ENCODE measurements at regions not wholly inside any gene's neighbourhood (a gene's known extent, or its start where the extent isn't known, plus 50 kb on each side); places are given as distances from the start of the nearest gene placed in this dataset.

DNA sequence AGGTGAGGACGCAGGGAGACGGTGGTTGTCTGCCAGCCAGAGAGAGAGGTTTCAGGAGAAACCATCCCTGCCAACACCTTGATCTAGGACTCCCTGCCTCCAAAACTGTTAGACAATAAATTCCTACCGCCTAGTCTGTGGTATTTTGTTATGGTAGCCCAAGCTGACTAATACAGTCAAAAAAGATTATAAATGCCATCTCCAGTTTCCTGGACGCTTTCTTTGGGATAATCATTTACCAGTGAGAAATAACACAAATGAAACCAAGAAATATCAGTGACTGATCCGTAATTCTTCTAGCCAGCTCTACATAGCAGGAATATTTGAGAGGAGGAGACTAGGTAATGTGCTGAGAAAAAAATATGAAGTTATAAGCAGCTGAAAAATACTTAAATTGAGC lies 707.8 kb upstream of the LMCD1 start:
- in situ Hi-C loops (cut with HindIII; ENCODE audit: low sequenced_read_pairs), result no loop called here

DNA sequence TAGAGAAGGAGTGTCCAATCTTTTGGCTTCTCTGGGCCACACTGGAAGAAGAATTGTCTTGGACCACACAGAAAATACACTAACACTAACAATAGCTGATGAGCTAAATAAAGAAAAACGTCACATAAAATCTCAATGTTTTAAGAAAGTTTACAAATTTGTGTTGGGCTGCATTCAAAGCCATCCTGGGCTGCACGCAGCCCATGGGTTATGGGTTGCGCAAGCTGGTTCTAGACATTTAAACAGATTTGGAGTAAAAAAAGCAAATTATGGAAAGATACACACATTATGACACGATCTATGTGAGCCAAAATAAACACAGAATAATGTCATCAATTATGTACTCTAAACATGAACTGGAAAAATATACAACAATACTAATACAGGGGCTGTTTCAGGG lies 703.3 kb upstream of the LMCD1 start:
- in situ Hi-C loops (cut with HindIII; ENCODE audit: low sequenced_read_pairs), result no loop called here
- no peak for DNase-seq (ENCODE audit: low spot score)

More for the DNA sequence above, 707.8 kb upstream of the LMCD1 start:
- DNase-seq (ENCODE audit: low spot score), result no peak

DNA sequence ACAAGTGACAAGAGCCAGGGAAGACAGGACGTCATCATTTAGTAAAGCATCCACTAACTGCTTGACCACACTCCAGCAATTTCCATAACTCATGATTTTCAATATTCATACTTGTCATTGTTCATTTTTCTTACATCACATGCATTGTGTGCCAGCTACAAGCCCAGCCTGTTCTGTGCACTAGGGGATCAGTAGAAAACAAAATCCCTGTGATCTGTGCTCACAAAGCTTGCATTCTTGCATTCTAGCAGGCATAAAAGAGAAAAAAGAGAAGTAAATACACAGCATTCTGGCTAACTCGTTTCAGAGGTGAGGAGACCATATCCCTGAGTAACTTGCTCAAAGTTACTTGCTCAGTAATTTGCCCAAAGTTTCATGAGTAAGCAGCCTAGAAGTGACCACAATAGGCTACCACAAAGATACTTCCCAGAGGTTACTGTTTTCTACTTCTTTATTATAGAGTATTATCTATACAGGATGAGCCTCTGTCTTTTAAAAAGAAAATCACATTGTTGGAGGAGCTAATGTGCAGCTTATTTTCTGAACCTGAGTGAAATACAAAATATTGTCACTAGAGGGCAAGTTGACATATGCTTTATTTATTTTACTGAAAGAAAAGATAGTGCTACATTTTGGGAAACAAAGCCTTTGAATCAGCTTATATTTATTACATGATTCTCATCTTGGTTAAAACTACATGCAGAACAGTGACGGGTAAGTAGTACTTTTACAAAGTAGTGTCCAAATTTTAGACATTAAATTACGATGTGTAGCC lies 701.4 kb upstream of the LMCD1 start:
- in situ Hi-C loops (cut with HindIII; ENCODE audit: low sequenced_read_pairs), result no loop called here
- DNase-seq (ENCODE audit: low spot score), result peak; percentile 8

DNA sequence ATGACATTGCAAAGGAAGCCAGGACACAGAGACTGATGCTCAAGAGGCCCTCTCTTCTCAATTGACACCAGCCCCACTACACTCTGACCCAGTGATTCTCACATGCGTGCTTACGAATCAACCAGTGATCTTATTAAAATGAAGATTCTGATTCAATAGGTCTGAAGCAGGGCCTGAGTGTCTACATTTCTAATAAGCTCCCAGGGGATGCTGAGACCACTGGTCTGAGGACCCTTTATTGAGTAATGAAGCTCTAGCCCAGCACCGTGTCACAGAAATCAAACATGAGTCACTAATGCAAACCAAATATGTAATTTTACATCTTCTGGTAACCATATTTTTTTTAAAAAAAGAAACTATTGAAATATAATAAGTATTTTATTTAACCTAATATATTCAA lies 689.1 kb upstream of the LMCD1 start:
- in situ Hi-C loops (cut with HindIII; ENCODE audit: low sequenced_read_pairs), result no loop called here

DNA sequence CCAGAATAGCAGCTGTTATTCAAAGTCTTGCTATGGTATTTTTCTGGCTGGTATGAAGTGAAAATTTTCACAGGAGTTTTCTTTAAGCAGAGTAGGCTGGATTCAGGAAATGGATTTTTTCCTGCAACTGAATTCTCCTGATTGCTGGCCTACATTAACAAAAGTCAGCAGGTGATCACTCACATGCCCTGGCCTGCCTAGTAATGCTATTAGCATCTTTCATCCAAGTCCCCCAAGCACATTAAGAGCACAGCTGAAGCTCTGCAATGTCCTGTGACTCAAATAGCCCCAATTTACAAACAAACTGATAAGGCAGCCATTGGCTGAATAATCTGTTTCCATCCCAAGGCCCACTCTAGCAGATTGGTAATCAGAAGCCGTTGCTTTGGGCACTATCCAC lies 688.3 kb upstream of the LMCD1 start:
- in situ Hi-C loops (cut with HindIII; ENCODE audit: low sequenced_read_pairs), result no loop called here
- peak; percentile 13 for DNase-seq (ENCODE audit: low spot score)

More for the DNA sequence above, 689.1 kb upstream of the LMCD1 start:
- no peak for DNase-seq (ENCODE audit: low spot score)

DNA sequence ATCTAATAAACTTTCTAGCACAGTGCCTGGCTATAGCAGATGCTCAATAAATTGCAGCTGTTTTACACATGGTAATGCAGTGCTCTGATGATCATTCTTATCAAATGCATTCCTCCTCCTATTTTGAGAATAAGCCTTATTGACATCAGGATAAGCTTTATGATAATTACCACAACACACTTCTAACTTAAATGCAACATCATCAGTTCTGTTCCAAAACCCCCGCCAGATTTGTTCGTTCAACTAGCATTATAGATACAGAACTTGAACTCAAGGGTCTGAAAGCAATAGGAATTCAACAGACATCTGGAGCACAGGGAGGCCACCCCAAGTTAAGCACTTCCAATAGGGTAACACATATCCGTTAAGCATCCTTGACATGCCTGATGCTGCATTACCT lies 684.4 kb upstream of the LMCD1 start:
- no peak for DNase-seq (ENCODE audit: low spot score)
- in situ Hi-C loops (cut with HindIII; ENCODE audit: low sequenced_read_pairs), result no loop called here

DNA sequence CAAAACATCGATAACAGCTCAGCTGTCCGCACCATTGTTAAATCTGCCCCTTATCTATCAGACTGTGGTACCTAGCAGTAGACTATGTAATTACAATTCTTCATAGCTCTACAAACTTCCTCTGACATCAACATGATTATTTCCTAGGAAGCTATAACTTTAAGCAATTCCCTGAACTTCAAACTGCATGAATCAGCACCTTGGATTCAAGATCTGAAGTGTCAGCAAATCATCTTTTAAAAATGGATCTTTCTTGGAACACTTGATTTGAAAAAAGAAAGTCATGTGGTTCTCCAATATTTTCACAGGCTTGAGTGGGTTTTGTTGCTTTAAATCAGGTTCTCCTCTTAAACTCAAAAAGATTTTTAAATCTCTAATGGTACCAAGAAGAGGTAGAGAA lies 680.7 kb upstream of the LMCD1 start:
- no peak for DNase-seq (ENCODE audit: low spot score)
- in situ Hi-C loops (cut with HindIII; ENCODE audit: low sequenced_read_pairs), result no loop called here

DNA sequence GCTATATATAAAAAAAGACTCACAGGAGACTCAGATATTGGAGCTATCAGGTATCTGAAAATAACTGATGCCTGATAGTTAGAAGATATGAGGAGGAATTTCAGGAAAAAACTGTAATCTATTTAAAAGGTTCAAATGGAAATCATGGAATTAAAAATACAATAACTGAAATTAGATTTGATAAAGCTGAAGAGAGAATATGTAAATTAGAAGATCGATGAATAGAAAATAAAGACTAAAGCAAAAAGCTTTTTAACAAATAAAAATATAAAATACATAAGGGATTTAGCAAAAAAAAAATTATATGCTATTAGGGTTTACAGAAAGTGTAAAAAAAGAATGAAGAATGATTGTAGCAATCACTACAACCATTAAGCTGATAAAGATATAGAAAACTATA lies 679.8 kb upstream of the LMCD1 start:
- DNase-seq (ENCODE audit: low spot score), result no peak
- in situ Hi-C loops (cut with HindIII; ENCODE audit: low sequenced_read_pairs), result no loop called here

DNA sequence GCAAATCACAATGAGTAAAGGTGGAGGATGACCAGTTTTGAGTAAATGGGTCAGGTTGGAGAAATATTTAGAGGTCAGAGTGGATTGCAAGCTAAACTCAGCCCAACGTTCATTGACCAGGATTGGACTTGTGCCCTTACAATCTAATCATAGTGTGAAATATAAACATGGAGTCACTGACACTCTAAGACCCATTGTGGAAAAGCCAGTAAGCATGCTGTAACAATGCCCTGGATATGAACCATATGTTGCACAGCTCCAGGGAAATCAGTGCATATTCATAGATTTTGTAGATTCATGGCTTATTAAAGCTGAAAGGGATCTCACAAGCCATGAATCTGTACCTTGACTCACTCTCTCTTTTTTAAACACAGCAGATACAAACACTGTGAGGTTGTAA lies 660.2 kb upstream of the LMCD1 start:
- in situ Hi-C loops (cut with HindIII; ENCODE audit: low sequenced_read_pairs), result no loop called here

DNA sequence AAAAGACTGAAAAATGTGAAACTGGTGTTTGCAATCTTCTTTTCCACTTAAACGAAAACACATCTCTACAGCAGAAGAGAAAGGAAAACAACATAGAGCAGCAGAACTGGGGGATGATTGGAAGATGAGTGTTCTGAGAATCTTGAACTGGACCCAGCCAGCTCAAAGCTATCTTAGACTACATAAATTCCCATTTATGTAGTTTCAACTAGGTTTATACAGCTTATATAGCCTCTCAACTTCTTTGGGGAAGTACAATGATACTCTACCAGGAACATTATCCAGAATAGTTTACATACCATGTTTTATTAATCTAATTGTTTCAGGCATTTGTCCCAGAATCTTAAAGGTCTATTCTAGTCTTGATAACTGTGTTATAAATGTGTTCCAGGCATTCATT lies 658.2 kb upstream of the LMCD1 start:
- DNase-seq (ENCODE audit: low spot score), result no peak
- in situ Hi-C loops (cut with HindIII; ENCODE audit: low sequenced_read_pairs), result no loop called here

More for the DNA sequence above, 660.2 kb upstream of the LMCD1 start:
- DNase-seq (ENCODE audit: low spot score), result no peak

DNA sequence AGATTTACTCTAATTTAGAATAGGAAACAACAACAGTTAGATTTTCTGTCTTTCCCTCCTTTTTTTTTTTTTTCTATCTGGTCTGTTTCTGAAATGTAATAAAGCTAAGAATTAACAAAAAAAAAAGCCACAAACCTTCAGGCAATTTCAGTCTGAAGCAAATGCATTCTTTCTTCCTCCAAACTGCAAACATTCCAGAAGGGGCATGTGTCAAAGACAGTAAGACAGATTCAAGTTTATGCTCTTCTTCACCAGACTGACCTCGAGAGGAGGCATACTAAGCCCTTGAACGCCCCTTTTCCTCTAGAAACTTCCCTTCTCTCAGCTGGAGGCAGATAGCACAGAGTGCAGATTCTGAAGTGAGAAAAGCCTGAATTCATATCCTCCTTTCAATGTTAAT lies 654.6 kb upstream of the LMCD1 start:
- in situ Hi-C loops (cut with HindIII; ENCODE audit: low sequenced_read_pairs), result no loop called here
- no peak for DNase-seq (ENCODE audit: low spot score)

DNA sequence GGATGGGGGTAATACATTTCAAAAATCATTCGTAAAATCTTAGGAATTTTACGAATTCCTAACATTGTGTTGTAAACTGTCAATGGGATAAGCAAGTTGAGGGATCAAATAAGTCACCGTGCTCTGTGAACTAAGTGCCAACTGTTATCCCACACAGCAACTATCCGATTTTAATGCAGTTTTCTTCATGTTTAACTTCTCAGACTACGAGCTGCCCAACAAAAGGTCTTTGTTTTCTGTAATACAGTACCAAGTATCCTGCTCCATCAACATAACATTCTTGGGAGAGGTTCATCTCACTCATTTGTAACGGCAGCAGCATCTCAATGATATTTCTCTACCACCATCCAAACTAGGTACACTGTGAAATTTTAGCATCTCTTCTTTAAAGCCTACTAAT lies 654.1 kb upstream of the LMCD1 start:
- DNase-seq (ENCODE audit: low spot score), result no peak
- in situ Hi-C loops (cut with HindIII; ENCODE audit: low sequenced_read_pairs), result no loop called here

DNA sequence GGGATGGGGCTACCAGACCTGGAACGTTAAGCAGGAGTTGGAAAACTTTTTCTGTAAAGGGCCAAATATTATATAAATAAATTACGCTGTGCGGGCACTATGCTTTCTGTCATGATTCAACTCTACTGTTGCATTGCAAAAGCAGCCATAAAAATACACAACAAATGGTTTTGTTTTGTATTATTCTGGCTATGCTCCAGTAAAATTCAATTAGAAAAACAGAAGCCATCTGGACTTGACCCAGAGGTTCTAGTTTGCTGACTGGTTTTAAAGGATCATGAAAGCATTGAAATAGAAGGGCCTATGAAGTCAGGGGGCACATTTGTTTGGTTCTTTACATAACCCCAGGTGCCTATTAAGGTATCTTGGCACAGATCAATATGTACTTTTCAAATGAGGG lies 647.4 kb upstream of the LMCD1 start:
- in situ Hi-C loops (cut with HindIII; ENCODE audit: low sequenced_read_pairs), result no loop called here
- DNase-seq (ENCODE audit: low spot score), result no peak

DNA sequence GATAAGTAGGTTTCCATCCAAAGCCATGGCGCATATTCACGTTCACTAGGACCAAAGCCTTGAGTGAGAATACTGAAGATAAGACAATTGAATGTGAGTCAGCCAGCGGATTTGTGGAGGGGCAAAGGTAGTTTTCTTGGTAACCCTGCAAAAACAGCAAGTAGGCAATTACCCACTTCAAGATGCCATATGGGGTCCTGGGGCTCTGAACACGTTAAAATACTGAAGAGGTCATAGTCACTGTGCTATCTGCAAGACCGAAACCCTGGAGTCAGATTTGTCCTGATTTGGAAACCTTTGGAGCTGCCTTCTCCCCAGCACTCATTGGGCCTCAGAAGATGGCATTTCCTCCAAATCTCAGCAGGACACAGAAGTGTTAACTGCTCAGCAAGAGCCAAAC lies 646.9 kb upstream of the LMCD1 start:
- in situ Hi-C loops (cut with HindIII; ENCODE audit: low sequenced_read_pairs), result no loop called here
- no peak for DNase-seq (ENCODE audit: low spot score)

DNA sequence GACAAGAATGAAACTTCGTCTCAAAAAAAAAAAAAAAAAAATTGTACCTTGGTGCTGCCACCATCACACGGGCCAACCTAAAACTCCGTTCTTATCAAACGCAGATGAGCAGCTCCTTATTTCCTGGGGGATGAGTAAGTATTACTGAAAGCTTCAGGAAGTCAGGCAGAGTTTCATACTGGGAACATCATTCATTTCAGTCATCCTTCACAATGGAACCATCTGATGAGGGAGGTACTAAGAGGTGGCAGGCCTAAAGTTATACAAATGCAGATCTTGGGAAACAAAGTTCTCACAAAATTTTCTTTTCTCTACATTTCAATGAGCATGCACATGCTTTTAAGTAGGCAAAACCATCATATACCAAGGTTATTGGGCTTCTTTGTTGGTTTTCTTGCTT lies 636.0 kb upstream of the LMCD1 start:
- in situ Hi-C loops (cut with HindIII; ENCODE audit: low sequenced_read_pairs), result no loop called here
- no peak for DNase-seq (ENCODE audit: low spot score)

DNA sequence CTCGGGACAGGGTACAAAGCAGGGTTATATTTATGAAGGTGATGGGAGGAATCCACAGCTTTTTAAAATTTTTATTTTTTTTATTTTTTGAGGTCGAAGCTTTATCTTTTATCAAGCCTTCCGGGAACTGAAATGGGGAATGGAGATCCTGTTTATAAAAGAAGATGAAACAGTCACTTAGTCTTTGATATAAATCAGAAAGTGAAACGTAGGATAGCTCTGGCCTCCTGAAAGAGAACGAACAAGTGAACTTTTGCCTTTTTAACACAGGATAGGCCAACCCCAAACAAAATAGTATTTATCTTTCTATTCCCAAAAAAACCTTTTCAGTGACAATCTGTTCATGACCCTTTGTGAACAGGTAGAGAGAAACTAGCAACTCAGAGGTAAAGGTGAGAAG lies 634.0 kb upstream of the LMCD1 start:
- no peak for DNase-seq (ENCODE audit: low spot score)
- in situ Hi-C loops (cut with HindIII; ENCODE audit: low sequenced_read_pairs), result no loop called here

DNA sequence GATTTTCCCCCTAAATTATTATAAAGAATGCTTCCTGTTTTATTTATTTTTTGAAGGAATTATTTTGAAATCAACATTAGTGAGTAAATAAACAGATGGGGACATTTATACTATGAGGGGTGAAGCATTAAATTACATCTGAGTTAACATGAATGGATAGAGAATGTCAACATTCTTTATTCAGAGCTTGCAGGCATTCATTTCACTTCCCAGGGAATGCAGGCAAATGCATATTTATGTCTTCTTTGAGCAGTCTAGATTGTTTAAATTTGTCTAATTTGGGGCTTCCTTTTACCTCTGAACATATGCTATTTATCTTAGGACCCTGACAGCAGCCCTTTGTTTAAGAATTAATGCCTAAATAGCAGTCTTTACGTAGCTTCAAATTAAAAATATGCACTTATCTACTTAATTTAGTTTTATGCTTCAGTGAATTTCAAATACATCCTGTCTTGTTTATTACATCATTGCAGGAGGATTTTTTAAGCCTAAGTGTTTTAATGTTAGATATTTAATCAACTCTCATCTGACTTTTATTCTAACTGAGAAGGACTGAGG lies 630.5 kb upstream of the LMCD1 start:
- DNase-seq (ENCODE audit: low spot score), result no peak
- in situ Hi-C loops (cut with HindIII; ENCODE audit: low sequenced_read_pairs), result no loop called here

DNA sequence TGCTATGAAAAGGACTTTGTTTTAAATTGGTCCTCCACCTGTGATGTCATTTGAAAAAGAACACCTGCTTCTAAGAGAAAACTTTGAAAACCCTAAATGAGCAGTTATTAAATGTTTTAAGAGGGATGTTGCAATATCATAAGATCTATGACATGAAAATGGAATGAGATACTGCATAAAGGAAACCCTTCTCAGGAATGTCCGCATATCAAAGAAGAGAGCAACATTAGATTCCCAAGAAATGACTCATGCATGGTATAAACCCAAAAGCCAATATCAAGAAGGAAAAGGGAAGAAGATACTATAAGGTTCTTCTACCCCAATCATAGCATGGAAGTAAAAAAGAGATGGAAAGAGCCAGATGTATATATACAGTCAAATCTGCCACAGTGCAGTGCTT lies 627.5 kb upstream of the LMCD1 start:
- DNase-seq (ENCODE audit: low spot score), result no peak
- in situ Hi-C loops (cut with HindIII; ENCODE audit: low sequenced_read_pairs), result no loop called here

DNA sequence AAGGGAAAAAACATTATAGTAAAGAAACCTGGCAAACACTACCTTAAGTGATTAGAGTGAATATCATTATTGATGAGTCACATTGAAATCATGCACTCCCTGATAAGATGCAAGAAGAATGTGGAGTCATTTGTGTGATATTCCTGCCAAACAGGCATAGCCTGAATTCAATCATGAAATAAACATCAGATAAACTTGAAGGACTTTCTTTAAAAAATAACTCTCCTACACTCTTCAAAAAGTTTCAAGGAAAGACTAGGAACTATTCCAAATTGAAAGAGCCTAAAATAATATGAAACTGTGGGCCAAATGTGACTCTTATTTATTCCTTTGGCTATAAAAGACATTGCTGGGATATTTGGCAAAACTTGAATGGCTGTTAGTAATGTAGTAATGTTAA lies 625.7 kb upstream of the LMCD1 start:
- in situ Hi-C loops (cut with HindIII; ENCODE audit: low sequenced_read_pairs), result no loop called here

DNA sequence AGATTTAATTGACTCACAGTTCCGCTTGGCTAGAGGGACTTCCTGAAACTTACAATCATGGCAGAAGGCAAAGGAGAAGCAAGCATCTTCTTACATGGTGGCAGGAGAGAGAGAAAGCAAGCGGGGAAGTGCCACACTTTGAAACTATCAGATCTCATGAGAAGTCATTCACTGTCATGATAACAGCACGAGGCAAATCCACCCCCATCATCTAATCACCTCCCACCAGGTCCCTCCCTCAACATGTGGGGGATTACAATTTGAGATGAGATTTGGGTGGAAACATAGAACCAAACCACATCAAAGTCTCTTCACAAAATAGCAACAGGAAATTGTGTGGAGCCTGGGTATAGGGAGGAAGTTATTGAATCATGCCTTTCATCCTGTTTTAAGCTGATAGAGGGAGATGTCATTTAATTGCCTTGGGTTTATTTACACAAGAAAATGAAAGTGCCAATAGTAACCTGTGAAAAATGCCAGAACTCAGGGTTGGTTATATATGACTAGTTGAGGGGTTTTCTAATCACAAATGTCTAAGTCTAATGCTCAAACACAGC lies 624.8 kb upstream of the LMCD1 start:
- in situ Hi-C loops (cut with HindIII; ENCODE audit: low sequenced_read_pairs), result no loop called here
- no peak for DNase-seq (ENCODE audit: low spot score)

More for the DNA sequence above, 625.7 kb upstream of the LMCD1 start:
- DNase-seq (ENCODE audit: low spot score), result no peak

DNA sequence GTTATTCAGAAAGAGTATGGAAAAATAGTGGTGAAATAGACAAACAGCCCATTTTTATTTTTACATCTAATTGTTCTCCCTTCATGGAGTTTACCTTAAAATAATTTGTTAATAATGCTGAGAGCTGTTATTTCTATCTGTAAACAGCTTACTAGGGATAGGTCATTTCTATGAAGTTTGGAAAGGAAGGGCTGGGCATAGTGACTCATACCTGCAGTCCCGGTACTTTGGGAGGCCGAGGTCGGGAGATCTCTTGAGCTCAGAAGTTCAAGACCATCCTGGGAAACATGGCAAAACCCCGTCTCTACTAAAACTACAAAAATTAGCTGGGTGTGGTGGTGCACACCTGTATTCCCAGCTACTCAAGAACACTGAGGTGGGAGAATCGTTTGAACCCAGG lies 624.3 kb upstream of the LMCD1 start:
- no peak for DNase-seq (ENCODE audit: low spot score)
- in situ Hi-C loops (cut with HindIII; ENCODE audit: low sequenced_read_pairs), result no loop called here
